Stimulated activated CD8-positive, alpha-beta memory T cell treated with anti-CD3 and anti-CD28 coated beads, Interleukin-4, amount 100 ng/mL, for 48 hours (primary cell): ENCODE measurements at regions not wholly inside any gene's neighbourhood (a gene's known extent, or its start where the extent isn't known, plus 50 kb on each side); places are given as distances from the start of the nearest gene placed in this dataset.

Experiments
- DNase-seq: peaks from one replicate; pipeline ENCODE4 v3.0.0-alpha.2; 2020

DNA sequence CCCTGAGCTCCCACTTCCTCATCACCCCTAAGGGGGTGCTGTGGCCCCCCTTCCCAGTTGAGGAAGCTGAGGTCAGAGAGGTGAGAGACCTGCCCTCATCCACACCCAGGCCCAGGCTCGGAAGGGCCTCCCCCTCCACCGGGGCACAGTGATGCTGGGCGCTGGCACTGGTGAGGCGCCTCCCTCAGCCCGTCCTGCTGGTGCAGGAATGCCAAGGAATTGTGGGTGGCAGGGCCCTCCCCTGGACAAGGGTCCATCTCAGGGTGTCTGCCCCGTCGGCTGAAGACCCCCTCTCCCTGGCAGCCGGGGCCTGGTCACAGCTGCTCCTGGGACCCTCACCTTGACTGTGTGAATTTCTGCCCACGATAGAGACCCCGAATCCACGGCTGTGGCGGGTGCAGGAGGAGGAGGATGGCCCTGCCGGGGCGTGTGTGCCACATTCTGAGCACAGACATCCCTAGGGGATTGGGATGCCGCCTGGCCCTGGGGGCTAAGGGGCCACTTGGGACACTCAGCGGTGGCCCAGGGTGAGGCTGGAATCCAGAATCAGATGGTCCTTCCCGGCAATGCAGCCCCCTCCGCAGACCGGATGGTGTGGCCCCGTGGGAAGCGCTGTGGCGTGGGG lies 70.2 kb upstream of the GATA5 start:
- no peak for DNase-seq

DNA sequence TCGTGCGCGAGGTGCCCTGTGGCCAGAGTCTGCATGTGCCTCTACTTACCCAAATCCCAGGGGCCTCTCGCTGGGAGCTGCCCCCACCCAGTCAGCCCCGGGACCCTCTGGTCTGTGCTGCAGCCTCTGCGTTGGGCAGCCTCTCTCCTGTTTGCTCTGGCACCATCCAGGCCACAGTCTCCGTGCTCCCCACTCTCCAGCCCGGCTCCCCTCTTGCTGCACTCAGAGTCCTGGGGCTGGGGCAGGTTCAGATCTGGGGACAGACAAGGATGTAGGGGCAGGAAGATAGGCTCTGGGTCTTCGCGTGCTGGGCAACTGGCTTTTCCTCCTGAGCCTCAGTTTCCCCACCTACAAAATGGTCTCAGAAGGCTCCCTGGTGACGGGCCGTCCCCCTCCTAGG lies 70.8 kb upstream of the GATA5 start:
- no peak for DNase-seq

DNA sequence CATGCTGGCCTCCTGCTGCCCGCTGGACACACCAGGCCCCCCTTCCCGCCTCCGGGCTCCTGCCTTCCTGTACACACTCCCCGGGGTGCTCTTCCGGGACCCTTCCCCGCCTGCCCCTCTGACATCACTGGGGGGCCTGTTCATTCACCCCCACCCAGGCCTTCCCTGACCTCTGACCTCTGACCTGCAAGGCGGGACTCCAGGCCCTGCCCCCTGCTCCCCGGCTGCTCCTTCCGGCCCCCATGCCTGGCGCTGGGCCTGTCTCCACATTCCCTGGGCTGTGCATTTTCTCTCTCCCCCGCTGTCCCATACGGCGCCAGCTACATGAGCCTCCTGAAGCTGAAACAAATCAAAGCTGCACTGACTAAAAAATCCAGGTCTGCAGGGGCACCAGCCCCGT lies 71.6 kb upstream of the GATA5 start:
- DNase-seq = no peak

DNA sequence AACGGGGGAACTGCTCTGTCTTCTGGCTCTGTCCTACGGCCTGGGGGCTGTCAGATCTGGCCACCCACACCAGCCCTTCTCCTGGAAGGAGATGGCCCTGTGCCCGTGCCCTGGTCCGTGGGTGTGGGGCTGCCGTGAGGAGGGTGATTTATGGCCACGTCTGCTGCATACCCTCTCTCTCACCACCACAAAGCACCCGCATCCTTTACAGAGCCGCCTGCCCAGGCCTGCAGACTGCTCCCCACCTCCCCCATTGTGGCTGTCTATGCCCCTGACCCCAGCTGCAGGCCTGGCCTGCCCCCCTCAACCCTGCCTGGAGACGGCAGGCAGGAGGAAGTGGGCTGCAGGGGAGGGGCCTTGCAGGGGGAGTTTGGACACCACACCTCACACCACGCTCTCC lies 72.7 kb upstream of the GATA5 start:
- no peak for DNase-seq

DNA sequence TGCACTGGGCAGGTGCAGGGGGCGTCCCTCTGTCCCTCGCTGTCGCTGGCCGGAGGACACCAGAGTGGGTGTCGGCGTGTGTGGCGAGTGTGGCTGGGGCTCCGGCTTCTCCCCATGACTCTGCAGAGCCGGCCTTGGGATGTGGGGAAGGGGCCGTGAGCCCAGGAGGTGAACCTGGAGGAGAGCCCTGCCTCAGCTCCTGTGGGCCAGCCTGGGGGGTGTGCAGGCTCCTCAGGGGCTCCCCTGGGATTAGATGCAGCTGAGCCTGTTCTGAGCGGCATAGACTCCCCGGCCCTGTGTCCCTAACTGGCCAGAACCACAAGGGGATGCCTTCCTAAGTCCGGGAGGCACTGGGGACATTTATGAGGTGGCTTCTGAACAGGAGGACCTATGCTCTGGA lies 73.2 kb upstream of the GATA5 start:
- DNase-seq = no peak

DNA sequence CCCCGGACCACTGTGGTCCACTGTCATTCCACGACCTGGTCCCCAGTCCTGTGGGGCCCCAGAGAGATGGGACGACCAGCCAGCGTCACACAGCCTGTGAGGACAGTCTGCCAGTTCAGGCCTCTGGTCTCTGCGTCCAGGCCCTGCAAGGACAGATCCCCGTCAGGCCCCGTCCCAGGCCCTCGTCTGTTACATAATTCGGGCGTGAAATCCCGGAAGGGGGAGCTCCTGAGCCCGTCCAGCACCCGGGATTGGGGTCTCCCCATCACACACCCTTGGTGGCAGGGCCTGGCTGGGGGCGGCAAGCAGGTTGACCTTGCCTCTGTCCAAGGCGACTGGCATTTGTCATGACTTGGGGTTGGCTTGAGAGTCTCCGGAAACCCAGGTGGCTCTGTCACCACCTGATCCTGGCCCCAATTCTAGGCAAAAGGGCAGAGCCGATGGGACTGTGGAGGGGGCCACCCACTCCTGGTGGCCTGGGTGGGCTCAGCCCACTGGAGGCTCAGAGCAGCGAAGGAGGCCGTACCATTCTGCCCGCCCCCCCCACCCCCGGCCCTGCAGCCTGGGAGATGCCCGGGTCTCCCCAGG lies 73.8 kb upstream of the GATA5 start:
- no peak for DNase-seq

DNA sequence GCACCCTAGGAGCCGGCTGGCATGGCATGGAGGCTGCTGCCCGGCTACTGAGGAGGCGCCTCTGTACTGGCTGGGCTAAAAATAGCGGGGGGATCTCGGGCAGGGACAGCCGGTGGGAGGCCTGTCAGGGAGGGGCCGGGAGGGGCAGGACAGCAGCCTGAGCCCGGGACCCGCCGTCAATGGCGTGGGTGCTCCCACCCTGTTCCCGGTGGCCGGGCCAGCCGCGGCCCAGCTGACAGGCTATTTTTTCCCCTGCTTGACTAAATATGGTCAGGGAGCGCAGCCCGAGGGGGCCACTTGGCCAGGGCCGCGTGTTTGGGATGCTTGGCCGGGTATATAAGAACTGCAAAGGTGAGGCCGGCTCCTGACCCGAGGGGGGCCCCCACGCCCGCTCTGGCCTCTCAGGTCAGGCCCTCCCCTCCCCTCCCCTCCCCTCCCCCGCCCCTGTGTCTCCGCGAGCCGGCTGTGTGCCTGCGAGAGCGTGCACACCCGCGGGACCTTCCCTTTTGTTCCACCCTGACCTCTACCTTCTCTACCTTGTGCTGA lies 74.4 kb upstream of the GATA5 start:
- no peak for DNase-seq

DNA sequence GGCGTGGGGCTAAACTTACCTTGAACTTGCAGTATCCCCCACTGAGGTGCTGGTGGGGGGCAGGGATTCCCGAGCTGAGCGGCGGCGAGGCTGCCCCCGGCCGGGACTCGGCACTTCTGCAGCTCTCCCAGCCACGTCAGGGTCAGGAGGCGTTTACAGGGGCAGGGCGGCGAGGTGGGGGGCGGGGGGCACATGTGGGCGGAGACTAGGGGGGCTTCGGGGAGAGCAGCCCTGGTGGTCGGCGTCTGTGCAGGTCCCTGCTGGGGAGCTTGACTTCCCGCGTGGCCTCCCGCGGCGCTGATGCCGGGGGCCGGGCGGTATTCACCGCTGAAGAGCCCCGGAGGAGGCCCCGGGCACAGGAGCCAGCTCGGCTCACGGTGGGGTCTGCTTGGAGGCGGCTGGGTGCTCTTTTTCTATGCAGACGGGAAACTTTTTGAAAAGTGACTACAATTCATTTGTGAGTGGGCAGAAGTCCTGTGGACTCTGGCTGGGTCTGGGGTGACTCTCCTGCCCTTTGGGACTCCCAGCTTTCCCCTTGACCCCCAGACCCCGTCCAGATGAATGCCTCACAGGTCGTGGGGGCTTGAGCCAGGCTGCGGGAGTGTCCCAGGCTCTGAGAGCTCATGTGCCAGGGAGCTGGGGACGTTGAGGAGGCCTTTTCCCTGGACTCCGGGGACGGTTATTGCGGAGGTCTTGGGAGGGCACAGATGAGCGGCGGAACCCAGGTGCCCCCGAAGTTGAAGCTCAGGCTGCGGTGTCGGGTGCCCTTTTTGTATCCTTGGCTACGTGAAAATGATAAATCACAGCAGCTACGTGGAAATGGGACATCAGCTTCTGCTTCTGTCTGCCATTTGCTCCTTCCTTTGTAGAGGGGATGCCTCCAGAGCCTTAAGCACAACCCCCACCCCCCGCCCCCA lies 75.9 kb upstream of the GATA5 start:
- no peak for DNase-seq

DNA sequence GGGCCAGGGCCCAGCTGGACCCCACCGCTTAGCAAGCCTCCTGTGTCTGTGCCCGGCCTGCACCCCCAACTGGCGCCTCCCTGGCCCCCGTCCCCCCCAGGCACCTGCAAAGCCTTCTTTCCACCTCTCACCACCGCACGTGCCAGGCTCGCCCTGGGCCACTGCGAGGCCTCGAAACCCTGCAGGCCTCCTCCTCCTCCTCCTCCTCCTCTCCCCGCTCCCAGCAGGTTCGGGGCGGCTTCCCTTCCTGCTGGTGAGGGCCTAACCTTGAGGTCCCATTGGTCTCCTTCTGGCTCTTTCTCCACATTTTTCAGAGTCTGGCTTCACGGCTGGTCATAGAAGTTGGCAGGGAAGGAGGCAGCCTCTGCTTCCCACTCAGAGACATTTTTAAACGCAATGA lies 76.8 kb upstream of the GATA5 start:
- DNase-seq = no peak

DNA sequence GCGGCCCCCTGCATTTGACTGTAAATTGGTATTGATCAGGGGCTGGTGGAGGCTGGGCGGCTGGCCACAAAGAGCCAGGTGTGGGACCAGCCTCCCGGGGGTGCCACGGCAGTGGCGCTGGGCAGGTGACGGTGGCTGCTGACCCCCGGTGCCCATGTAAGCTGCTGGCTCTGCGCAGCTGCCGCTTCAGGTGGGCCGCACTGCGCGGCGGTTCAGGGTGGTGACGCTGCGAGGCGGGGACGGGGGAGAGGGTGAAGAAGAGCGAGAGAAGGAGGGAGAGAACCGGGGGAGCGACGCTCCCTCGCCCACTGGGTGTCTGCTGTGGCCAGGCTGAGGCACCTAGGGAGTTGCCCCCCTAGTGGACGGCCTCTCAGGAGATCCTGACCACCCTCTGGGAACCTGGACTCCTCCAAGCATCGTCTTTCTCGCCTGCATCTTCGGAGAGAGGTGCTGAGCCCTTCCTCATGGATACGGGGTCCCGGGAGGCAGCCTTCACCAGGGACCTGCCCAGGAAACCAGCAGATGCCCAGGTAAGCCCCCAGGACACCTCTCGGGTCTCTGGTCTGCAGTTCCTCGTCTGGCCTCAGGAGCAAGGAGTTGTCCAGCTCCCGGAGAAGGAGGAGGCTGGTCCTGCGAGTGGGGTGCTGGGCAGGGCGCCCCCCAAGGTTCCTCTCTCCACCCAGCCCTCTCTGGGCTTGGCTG lies 77.5 kb upstream of the GATA5 start:
- no peak for DNase-seq

DNA sequence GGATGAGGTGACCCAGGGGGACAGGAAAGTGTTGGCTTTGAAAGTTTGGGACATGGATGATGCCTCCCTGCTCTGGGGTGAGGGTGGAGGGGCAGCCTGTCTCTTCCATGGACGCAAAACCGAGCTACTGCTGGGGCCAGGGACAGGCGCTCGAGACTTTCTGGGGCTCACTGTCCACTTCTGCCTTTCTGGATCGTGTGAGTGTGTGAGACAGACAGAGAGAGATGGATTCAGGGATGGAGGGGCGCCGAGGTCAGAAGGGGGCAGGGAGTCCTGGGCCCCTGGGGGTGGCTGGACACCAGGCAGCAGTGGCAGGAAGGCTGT lies 78.0 kb upstream of the GATA5 start:
- DNase-seq = no peak

DNA sequence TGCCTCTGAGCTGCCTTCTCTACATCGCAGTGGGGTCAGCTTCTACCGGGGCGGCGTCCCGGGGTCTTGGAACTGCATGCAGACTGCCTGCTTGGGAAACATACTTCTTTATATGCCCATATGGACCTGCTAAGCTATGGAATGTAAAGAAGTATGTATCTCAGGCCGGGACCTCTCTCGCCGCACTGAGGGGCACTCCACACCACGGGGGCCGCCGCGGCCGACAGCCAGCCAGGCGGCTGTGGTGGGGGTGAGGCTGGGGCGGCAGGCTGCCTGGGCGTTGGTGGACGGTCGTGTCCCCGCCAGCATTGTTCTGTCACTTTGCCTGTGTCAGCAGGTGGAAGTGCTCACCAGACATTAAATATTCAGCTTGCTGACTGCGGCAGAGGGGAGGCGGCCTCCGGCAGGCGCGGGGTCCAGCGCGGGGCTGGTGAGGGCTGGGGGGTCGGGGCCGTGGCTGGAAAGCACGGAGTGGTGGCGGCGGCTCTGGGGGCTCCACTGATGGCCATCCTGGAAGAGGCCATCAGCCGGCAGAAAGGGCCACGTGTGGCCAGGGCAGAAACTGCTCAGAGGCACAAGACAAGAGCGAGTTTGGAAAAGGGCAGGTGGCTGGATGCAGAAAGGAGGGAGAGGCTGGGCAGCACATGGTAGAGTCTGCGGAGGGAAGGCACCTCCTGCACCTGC lies 78.6 kb upstream of the GATA5 start:
- DNase-seq = no peak

DNA sequence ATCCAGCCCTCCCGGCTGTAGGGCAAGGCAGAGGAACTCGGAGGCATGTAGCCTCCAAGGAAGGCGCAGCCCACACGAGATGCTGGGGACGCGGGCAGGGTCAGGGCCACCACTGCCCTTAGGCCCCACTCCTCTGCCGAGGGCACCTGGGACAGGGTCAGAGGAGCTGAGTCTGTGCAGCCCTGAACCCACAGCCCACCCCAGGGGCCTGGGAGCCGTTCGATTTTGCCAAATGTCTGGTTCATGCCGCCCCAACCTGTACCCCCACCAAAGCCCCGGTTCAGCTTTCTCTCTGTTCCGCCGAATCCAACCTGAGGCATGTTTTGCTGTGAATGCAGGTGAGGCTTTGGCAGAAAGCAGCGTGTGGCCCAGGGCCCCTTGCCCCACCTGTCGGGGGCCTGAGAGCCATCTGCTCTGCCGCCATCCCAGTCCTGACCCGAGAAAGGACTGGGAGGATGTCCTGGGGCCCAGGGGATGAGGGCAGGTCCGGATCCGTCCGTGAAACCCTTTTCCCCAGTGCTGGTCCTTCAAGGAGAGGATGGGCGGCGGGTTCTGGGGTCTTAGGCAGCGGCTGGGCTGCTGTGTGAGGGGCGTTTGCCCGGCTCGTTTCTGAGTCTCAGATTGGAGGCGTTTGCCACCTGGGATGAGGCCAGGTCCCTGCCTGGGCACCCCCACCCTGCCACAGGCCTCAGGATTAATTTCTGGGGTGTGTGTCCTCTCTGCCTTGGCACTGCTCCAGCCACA lies 79.3 kb upstream of the GATA5 start:
- DNase-seq = no peak

DNA sequence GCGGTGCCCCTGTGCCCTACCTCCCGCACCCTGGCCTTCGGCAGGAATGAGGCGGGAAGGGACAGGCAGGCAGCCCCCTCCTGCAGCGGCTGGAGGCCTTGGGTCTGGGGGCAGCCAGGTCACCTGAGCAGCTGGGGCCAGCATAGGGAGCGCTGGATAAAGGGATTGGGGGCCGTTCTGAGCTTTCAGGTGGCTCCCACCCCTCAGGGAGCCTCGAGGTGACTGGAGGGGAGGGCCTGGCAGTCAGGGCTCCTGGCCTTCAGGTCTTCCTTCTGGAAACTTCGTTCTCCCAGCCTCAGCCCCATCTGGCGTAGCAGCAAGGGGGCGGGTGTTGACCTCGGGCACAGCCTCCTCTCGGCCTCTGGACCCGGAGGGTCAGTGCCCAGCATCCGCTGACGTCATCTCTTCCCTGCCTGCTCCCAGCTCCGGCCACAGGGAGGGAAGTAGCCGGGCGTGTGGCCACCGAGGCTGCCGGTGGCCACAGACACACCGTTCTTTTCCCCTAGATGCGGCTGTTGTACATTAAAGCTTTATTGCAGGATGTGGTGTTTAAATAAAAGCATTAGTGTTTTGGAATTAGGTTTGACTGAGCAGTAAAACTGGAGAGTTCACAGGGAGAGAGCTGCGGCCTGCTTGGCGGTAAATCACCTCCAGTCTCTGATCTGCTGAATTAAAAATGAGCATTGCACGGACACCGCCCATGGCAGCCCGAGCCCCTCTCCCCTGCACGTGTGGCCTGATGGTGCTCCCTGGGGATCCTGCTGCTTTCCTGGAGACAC lies 80.0 kb upstream of the GATA5 start:
- no peak for DNase-seq

DNA sequence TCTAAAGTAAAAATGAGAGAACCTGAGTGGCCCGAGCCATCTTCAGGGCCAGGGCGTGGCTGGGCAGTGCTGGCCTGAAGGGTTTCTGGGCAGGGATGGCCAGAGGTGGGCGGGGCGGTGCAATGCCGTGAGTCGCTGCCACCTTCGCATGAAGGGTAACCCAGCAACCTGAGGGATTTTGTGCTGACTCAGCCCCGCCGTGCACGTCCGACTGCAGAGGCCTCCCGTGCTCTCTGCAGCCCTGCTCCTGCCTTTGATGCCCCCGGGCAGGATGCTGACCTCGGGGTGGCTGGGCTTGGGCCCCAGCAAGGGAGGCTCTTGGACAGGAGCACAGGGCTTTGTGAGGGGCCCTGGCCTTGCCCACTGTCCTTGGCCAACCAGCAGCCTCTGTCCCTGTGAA lies 81.7 kb upstream of the GATA5 start:
- DNase-seq = no peak

DNA sequence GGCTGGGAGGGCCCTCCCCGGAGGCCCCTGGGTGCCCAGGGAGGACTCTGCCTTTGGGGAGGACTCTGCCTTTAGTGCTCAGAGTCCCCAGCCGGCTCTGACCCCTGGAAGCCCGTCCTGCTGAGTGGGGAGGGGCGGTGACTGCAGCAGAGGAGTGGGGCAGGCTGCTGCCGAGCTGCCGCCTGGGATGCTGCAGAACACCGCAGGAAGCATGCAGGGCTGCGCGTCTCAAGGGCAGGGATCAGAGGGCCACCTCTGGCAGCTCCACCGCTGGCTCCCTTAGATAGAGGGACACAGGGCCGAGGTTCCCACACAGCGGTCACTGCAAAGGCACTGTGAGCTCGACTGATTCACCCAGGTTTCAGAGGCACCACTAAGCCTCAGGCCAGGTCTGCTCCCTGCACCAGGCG lies 82.2 kb upstream of the GATA5 start:
- no peak for DNase-seq

DNA sequence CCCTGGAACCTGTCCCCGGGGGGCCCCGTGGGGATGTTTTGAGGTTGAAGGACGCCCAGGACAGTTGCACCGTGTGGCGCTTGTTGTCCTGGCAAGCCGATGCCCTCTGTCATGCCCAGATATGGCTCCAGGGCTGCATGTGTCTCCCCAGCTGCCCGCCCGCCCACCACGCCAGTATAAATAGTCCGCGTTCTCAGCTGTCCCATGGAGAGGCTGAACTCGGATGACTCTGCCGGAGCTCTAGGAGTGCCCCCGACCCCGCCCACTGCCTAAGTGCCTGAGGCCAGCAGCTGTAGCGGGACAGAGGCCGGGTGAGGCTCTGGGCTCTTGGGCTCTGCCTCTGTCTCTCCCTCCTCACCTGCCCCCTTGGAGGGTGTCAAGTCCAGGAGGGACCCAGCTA lies 83.0 kb upstream of the GATA5 start:
- DNase-seq = no peak

DNA sequence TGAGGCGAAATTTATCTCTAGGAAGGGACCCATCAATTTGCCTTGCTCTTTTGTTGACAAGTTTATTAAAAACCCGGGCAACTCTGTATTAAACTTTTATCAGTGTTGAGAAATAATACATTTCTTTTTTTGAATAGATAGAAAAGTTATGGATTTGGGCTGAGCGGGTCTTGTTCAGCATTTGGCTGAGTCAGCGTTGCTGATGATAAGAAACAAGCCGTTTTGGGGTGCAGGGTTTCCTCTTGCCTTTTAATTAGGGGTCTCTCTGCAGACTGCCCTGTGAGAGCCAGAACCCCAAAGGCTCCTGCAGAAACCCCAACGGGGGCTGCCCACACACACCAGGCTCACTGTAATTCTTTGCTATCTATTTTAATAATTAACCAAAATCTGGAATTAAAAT lies 82.1 kb upstream of the SLCO4A1 start:
- DNase-seq = no peak

DNA sequence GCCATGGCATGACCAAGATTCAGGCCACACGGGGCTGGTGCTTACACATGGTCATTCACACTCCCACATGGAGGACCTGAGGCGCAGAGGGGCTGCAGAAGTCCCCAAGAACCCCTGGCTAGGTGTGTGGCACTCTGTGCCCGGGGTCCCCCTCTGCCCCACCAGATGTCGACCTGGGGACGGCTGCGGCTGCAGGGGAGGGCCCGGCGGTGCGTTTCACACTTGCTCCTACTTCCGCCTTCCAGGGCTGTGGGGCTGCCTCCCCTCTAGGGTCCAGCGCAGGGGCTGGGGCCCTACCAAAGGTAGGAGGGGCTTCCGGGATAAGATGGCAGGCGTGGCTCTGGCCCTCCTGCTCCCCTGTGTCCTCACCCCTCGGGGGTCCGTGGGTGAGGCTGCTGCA lies 81.1 kb upstream of the SLCO4A1 start:
- DNase-seq = no peak

DNA sequence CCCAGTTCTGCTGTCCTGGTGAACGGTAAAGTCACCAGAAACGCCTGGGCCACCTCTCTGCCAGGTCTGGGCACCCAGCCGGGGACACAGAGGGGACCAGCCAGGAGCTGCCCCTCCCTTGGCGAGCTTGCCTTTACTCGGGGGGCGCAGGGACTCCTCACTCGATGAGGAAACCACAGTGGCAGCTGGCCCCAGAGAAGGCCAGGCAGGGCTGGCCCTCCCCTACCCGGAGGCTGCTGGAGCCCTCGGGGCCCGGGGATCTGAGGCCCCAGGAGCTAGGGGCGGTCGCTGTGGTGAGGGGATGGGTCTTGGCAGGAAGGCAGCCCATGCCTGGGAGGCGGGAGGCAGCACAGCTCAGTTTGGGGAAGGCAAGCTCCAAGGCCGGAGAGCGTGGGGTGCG lies 80.4 kb upstream of the SLCO4A1 start:
- DNase-seq = no peak

DNA sequence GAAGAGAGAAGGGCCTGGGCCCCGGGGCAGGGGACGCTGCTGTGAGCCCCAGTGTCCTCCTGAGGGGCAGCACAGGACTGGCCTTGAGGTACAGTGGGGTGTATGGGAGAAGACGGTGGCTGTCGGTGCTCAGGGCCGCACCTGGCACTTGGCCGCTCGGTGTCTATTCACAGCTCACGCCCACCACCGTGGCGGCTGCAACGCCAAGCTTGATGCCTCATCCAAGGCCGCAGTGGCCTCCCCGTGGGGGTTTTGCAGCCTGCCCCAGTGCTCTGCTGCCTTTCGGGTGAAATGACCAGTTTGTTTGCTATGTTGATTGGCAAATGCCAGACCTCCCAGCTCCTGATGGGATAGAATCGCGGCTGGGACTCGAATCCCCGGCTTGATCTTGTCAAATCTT lies 79.5 kb upstream of the SLCO4A1 start:
- DNase-seq = no peak
